Activated CD4-positive, alpha-beta T cell treated with anti-CD3 and anti-CD28 coated beads for 48 hours (primary cell): ENCODE measurements at regions not wholly inside any gene's neighbourhood (a gene's known extent, or its start where the extent isn't known, plus 50 kb on each side); places are given as distances from the start of the nearest gene placed in this dataset.
A peak's percentile ranks its signal among the peaks of the same experiment; 100 is the strongest.

Experiments used
- DNase-seq: peaks from one replicate; pipeline ENCODE4 v3.0.0-alpha.2; 2020

DNA sequence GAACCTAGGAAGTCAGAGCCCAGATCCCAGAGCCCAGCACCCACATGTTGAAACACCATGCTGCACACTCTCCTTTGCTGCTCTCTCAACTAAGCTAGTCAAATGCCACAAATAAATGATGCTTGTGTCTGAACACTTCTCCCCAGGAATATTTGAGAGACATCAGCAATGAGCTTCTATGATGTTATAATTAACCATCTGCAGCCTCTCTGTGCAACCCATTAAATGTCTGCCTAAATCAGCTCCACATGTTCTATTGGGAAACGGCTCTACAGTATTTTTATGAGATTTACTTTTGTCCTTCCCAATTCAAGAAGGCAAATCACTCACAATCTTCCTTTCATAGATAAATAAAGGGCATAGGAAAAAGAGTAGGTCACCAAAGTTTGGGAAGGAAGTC lies 266.8 kb upstream of the PARD3B start:
- no peak for DNase-seq

DNA sequence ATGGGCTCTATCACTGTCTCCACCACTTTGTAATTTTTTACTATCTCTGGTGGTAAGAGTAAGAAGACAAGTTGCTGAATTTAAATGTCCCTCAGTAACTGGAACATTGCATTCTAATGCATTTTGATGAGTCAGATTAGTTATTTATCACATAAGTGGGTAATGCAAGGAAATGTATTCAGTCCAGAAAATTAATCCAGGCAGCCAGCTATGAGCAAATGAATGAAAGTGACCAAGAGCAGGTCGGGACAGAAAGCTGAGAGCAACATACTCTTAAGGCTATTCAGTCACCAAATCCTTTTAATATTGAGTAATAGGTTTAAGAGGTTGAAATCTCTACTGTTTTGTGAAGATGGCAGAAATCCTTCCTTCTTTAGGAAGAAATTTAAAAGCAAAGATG lies 265.5 kb upstream of the PARD3B start:
- DNase-seq, result no peak

DNA sequence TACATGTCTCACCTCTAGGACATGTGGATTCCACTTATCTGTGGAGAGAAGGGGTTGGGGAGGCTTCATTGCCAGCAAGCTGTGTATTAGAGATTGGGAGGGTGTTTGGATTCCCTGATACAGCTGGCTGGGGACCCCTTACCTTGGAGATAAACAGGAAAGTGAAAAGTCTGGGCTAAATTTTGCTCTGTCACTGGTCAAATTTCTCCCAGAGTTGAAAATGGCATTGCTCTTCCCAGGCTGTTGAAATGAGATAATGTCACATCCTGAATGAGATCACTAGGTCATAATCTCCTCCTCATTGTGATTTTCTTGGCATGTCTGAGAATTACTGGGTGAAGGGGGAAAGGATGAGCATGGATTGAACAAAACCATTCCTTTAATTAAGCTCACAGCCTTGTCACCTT lies 265.0 kb upstream of the PARD3B start:
- DNase-seq, result no peak

DNA sequence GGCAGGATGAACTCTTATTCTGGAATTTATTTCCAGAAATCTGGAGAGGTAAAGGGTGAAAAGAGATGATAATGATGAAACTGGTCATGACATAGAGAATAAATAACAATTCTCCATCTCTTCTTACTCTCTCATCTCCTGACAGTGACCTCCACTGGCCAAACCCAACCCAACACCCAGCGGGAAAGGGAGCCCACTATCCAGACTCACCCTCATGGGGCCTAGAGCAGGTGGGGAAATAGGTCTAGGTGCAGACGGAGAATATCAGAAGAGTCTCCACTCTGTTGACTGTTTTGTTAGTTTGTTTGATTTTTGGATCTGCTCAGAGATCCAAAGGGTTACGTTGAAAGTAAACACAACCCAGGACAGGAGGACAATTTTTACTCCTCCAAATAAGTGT lies 263.2 kb upstream of the PARD3B start:
- no peak for DNase-seq

DNA sequence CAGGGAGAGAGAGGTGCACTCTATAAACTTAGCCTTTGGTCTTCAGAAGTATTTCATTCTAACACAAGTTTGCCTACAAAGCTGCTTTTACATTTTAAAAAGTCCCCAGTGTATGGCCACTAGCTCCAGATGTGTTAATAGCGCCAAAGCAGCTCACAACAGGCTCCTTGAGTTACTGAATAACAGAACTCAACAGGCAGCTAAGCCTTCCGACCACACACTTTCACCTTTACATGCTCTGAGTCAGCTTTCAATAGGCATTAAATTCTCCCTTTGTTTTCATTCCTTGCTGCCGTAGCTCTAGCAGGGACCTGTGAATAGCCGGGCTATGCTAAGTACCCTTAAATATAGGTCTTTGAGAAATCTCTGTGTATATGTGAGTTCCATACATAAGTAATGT lies 262.8 kb upstream of the PARD3B start:
- DNase-seq, result no peak

DNA sequence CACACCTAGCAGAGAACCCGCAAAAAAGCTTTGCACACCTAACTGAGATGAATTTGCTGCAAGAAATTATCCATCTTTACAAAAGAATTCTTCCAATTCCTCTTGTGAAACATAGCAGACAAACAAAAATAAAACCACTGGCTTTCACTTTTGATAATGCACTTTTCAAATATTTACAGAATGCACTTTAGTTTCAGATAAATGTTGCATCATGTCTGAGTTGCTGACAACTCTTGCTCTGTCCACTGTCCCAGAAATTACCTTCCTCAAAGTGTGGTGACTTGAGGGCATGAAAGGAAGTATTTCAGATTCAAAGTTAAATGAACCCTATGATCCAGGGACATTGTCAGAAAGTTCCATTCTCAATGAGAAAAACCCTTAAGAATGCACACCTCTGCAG lies 256.2 kb upstream of the PARD3B start:
- no peak for DNase-seq

DNA sequence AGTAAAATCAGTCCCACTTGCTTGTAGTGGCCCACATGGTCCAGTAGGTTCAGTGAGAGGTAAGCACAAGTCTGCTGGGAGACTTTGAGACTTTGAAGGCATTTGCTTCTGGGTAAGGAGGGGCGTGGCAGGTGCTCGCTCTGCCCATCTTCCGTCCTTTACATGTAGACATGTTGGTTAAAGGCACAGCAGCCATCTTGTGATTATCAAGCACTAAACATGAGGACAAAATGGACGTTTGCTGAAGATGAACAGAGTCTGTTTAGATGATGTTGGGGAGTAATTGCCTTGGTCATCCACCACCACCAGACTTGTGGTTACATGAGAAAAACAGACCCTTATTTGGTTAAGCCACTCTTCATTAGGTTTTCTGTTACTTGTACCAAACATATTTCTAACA lies 252.8 kb upstream of the PARD3B start:
- DNase-seq, result no peak

DNA sequence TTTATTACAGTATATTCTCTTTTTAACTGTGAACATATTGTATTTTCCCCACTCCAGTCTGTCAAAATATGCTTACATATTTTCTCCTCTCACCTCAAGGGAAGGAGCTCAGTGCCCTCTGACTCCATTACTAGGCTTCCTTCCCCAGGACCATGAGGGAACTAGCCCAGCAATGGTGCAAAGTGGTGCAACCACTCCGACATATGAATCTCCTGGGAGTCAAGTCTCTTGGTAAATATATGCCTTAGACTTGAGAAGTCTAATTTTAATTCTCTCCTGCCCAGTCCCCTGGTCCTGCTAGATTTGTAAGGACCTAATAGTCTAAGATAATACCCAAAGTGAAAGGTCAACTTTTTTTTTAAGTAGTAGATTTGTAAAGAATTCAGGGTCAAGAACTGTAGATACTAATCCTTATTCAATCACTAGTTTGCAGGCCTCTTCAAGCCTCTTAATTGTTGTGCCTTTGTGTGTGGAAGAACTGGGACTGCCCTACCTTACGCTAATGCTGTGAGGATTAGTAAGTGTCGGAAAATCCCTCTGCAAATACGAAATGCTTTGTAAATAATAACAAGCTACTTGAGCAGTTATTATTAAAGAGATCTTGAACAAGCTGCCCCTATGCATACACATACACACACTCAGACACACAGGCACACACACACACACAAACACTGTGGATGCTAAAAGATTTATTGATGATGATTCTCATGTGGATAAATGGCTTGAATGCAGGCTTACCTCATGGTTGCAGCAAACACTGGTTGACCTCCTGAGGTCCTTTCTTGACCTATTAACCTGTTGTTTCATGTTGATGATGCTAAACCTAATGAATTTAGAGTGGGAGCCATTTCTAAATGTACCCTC lies 251.2 kb upstream of the PARD3B start:
- DNase-seq, result no peak

DNA sequence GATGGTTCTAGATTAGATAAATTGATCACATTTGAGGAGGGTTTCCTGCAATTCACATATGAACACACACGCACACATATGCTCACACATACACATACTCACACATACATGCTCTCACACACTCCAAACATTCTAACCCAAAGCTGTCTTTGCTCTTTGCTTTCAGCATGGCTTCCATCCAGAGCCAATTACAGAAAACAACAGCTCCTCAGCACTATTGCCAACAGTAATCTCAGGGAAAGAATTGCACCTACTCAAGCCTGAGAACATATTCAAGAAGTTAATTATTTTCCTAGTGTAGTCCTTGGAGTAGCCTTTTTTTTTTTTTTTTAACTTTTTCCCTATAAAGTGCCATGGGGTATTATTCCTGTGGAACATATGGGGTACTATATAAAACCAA lies 246.9 kb upstream of the PARD3B start:
- DNase-seq, result no peak

DNA sequence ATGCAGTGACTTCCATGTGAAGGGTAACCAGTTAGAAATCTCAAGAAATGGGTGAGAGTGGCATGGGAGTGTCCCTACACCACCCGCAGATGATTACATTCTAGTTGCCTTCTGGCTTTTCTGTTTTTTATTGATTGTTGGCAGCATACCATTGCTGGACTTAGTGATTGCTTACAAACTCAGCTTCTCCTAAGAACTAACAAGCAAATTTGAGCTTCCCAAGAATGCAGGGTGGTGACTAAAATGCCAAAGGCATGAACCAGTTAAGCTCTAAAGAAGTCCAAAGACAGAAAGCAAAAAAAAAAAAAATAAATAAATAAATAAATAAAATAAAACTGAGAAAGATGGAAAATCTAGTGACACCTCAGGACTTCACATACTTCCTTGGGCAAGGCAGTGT lies 245.5 kb upstream of the PARD3B start:
- DNase-seq, result no peak

DNA sequence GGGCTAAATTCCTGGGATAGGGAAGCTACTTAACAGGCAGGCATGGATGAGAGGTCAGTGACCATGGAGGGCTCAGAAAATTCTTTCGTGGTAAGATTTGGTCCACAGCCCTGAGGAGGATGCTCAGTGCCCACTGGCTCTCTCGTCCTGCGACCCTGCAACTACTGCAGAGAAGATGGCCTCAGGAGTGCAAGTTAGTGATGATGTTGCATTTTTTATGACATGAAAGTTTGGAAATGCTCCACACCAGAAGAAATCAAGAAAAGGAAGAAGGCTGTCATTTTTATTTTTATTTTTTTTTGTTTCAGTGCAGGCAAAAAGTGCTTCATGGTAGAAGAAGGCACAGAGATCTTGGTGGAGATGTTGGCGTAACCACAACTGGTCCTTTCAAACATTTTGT lies 238.6 kb upstream of the PARD3B start:
- DNase-seq, result no peak

DNA sequence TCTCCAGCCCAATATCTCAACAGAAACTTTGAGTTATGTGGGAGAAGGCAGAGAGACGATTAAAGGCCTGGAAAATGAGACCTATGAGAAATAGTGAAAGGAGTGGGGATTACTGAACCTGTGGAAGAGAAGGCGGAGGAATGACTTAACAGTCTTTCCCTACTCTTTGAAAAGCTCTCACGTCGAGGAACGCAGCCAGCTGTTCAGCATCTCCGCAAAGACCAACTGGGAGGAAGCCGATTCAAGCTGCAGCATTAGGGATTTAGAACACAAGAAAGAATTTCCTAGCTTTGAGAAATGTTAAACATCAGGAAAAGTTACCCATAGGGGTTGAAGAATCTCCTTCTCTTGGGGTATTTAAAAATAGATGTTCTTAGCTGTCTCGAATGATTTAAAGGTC lies 233.2 kb upstream of the PARD3B start:
- DNase-seq, result no peak

DNA sequence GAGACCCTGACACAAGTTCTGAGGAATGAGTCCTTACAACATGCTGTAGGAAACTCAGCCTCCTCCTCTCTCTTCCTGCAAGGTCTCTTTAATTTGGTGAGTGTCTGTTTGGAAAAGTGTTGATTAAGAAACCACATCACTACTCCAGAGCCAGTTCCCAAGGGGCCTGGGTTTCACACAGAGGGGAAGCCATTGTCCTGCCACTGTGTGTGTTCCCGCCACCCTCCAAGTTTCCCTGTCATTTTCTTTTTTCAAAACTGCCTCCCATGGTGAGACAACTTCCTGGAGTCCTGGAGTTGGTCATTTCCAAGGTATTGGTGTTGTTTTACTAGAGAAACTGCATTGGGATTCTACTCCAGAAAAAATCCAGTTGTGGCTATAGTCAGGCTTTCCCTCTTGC lies 232.0 kb upstream of the PARD3B start:
- DNase-seq, result no peak

DNA sequence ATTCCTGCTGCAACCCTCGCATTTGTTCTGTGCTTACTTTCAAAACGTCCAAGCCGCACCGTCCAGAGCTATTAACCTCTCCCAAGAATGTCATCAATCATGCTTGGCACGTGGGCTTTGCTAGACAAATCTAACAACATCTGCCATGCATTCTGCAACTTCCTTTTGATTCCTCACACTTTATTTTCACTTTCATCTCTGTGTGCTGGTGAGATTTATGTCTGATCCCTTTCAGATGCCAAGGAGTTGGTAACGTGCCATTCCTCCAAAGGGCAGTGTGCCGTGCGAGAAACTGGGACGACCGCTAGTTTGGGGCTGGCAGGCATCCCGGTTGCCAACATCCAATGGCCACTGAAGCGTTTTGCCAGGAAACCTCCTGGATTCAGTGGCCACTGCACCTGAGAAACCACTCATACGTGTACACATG lies 230.0 kb upstream of the PARD3B start:
- no peak for DNase-seq

DNA sequence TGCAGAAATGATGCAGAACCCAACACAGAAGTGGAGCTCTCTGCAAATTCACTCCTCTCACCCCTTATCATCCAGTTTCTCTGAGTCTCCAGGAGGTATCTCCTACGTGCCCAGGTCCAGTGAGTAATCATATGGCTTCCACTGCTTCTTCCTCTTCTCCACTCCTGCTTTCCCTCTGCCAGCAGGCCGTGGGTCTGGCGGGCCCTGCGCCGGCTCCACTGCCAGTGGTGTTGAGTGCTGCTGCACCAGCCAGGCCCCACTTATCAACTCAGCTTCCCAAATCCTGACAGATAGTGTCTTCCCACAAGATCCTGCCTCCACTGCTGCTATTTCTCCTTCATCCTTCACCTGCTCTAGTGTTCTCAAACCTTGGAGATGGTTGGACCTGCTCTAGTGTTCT lies 227.6 kb upstream of the PARD3B start:
- DNase-seq, result no peak

DNA sequence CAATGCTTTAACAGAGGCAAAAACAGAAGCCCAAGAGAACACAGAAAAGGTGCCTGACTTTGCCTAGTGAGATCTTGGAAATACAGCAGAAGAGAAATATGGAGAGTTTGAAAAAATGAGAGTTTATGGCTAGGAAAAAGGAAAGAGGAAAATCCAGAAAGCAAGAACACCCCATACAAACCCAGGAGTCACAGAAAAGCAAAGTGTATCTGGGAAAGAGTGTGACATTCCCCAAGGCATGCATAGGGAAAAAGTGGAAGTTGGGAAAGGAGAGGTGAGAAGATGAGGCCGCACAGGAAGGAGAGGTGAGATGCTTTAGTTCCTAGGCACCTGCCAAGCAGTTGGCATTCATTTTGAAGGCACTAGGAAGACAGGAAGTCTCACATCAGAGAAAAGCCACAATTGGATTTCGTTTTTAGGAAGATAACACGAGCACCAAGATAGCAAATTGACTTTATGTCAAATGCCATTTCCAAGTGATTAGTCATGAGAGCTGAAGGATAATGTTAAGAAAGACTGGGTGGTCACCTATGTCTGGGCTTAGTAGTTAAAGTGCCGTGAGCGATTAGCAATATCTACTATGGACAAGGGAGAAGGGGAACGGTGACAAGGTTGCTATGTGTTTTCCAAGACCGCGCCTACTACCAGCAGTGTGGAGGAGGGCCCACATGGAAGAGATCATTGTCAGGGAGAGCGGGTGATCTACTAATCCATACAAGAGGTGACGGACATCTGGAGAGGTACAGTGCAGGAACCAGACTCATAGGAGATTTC lies 224.1 kb upstream of the PARD3B start:
- DNase-seq, result no peak

DNA sequence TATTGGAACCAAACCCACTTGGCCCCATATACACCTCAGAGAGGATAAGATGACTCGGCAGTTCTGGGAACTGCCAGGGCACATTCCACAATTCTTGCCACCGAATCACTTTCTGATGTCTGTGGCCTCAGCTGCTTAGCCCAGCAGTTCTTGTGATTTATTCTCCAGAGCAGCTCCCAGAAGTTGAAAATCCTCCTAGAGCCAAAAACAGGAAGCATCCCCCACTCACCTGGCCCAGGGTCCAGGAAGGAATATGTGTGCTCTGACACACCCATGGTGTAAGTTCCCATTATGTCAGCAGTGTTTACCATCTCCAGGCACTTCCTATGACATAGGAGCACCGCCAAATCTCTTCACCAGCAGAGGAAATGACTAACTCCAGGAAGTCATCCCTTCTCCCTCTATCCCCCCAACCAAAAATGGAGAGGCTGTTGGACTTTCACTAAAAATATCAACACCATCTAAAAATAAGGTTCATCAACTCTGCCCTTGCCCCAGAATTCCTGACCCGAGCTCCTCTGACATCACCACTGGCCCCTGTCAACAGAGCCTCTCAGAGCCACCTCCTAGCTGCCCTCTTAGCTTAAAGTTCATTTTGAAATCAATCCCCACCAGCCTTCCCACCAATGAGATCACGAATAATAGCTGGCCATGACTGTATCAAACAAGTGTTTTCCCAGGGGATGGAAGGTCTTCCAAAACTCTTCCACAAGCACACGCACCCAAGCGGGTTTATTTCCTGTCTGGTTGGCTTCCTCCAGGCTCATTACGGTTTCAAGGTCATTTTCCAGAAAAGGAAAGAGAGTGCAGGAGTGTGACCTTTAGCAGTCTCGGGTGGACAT lies 223.1 kb upstream of the PARD3B start:
- no peak for DNase-seq

DNA sequence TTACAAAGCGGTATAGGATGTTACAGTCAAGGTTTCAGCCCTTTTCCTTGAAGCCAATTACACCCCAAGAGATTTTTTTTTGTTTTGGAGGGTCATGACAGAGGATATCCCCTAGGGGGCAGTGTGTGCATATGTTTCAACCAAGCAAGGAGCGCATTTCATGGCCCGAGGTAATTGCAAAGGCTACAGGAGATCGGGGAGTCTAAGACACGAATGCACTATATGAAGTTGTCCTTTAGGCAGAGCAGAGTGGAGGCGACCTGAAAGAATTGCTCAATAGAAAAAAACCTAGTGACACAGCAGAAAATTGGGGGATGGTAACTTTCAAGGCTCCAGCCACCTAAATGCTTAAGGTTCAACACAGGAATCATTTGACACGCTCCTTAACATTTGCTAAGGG lies 219.8 kb upstream of the PARD3B start:
- peak; percentile 61 for DNase-seq

DNA sequence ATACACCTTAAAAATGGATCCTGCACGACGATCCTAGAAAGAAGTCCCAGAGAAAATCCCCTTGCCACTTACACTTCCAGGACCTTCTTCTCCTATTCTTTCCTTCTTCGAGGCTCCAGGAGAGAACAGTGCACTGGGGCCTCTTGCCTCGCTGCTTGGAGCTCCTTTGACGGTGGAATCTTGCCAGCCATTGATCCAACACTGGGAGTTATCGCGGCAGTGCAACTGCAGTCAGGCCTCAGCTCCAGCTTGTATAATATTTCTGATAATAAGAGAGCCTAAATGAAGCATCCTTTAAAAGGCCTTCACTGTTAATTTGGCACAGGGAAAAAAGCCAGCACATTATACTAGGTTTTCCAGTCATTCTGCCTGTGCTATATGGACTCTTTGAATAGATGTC lies 216.9 kb upstream of the PARD3B start:
- DNase-seq, result no peak

DNA sequence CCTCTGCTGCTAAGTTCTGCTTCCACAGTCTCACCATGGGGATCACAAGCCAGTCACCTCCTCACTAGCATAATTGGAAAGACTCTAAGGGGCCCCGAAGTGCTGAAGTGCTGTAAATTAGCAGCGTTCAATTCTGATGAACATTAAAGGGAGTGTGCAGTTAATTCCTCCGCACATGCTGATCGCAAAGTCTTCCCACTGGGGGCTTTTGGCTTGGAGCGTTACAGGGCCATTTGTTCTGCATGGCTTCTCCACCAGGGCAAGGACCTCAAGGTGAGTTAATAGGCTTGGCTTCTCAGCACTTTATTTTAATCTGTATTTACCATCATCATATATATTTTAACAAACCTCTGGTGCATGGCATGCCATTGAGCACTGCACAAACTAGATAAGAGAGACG lies 216.3 kb upstream of the PARD3B start:
- DNase-seq, result no peak

DNA sequence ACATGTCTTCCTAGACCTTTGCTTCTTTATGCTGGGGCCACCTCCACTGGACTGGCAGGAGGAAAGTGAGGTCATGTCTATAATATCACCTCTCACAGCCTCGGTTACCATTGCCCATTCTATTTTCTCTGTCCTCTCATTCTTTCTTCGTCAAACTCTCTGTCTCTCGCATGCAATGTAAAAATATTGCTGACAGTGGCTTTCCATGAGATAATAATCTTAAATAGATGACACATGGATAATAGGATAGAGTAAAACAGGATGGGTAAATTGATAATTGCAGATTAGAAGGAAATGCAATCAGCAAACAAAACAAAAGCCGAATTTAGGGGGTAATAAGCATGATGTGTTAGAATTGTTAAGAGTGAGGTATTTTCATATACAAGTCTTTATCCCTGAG lies 215.7 kb upstream of the PARD3B start:
- DNase-seq, result no peak

DNA sequence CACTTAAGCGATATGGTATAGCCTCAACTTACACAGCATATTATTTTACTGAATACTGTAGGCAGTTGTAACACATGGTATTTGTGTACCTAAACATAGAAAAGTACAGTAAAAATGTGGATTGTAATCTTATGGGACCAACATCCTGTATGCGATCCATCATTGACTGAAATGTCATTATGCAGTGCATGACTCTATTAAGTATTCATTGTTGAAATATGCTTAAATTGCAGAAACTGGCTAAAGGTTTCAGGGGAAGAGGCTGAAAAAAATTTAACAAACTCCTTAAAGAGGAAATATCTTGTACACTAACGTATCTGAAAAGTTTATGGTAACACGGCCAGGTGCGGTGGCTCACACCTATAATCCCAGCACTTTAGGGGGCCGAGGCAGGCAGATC lies 214.1 kb upstream of the PARD3B start:
- no peak for DNase-seq

DNA sequence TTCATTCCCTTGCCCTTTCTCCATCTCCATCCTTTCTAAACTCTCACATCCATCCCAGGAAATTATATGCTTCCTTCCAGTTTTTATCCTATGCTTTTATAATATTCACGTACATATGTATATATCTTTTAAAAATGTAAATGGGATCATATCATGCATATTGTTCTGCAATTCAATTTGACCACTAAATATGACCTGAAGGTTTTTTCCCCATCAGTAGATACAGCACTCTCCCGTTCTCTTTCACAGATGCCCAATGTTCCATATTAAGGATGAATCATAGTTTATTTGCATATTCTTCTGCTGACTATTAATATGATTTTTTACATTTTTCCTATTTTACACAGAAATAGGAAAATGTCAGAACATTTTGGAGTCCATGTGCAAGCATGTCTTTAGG lies 213.3 kb upstream of the PARD3B start:
- DNase-seq, result no peak

DNA sequence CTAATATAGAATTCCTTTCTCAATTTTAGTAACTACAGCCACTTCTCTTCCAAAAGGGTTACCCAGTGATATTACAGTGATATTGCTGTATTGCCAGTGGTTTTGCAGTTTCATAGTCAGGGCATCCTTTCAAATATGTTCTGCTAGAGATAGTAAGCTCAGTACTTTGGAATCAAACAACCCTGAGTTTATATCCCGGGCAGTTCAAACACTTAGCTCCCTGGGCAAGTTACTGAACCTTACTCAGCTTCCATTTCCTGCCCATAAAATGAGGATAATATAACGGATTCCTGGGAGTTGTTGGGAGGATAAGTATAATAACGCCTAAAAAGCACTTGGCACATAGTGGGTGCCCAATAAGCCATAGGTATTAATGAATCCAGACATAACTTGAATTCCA lies 212.6 kb upstream of the PARD3B start:
- DNase-seq, result no peak
